IPS-20b (cell line): ENCODE measurements at regions not wholly inside any gene's neighbourhood (a gene's known extent, or its start where the extent isn't known, plus 50 kb on each side); places are given as distances from the start of the nearest gene placed in this dataset.
"Not testable (repeated sequence)": the region's sequence is repeated elsewhere in the genome, so short reads cannot be mapped to it uniquely, and the experiment has no call there.

Experiments used
- H3K27ac ChIP-seq: one replicate; pipeline ENCODE4 v1.5.1; 2013; ENCODE audit warnings: low read length
- H3K27me3 ChIP-seq: 2 replicates; pipeline ENCODE4 v1.6.1; 2013; ENCODE audit warnings: mild to moderate bottlenecking, low read length, inconsistent platforms; ENCODE audit not compliant: insufficient read depth
- H3K36me3 ChIP-seq: 2 replicates; pipeline ENCODE4 v1.6.1; 2013; ENCODE audit warnings: low read depth, mild to moderate bottlenecking, inconsistent platforms, low read length, moderate library complexity; ENCODE audit not compliant: insufficient read depth
- H3K4me1 ChIP-seq: 2 replicates; pipeline ENCODE4 v1.6.1; 2013; ENCODE audit warnings: mild to moderate bottlenecking, control low read depth, inconsistent platforms, low read length, moderate library complexity; ENCODE audit not compliant: insufficient read depth
- H3K4me3 ChIP-seq: 2 replicates; pipeline ENCODE4 v1.5.1; 2013; ENCODE audit warnings: mild to moderate bottlenecking, low read length, inconsistent platforms
- H3K9ac ChIP-seq: 2 replicates; pipeline ENCODE4 v1.6.1; 2013; ENCODE audit warnings: low read depth, mild to moderate bottlenecking, inconsistent platforms, low read length, moderate library complexity
- H3K9me3 ChIP-seq: 2 replicates; pipeline ENCODE4 v1.6.1; 2013; ENCODE audit warnings: mild to moderate bottlenecking, low read depth, low read length, inconsistent platforms; ENCODE audit not compliant: insufficient read depth

DNA sequence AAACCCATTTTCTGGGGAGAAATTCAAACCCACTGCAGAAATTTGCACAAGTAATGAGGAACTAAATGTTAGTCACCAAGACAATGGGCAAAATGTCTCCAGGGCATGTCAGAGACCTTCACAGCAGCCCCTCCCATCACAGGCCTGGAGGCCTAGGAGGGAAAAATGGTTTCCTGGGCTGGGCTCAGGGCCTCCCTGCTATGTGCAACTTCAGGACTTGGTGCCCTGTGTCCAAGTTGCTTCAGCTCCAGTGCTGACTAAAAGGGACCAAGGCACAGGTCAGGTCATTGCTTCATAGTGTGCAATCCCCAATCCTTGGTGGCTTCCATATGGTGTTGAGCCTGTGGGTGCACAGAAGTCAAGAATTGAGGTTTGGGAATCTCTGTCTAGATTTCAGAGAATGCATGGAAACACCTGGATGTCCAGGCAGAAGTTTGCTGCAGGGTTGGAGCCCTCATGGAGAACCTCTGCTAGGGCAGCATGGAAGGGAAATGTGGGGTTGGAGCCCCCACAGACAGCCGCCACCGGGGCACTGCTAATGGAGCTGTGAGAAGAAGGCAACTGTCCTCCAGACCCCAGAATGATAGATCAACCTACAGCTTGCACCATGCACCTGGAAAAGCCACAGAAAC is 358.2 kb upstream of the C1orf174 start:
- not testable (repeated sequence) for H3K36me3 ChIP-seq, H3K27me3 ChIP-seq, H3K4me3 ChIP-seq, H3K27ac ChIP-seq, H3K4me1 ChIP-seq, H3K9ac ChIP-seq
- H3K9me3 ChIP-seq, result peaks cover 47% of the 10 kb centered on the region

DNA sequence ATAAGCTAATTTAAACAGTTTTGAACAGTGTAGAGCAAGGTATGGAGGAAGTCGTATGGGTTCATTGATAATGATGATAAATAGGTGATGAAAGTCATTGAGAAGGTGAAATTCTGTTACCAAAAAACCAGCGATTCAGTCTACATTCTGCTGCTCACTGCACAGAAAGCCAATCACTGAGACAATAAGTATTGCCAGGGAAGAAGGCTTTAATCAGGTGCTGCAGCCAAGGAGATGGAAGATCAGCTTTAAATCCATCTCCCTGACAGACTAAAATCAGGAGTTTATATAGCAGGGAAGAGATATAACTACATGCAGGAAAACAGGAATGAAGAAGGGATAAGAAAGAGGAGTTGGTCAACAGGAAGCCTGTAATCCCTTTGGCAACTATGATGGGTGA is 361.3 kb upstream of the C1orf174 start:
- H3K9ac ChIP-seq, result no peak overlapping the region
- H3K27ac ChIP-seq, result no peak overlapping the region
- no peak overlapping the region for H3K4me3 ChIP-seq
- H3K9me3 ChIP-seq, result peaks cover 47% of the 10 kb centered on the region
- no peaks in the 10 kb centered on the region for H3K4me1 ChIP-seq
- no peaks in the 10 kb centered on the region for H3K27me3 ChIP-seq
- no peaks in the 10 kb centered on the region for H3K36me3 ChIP-seq

DNA sequence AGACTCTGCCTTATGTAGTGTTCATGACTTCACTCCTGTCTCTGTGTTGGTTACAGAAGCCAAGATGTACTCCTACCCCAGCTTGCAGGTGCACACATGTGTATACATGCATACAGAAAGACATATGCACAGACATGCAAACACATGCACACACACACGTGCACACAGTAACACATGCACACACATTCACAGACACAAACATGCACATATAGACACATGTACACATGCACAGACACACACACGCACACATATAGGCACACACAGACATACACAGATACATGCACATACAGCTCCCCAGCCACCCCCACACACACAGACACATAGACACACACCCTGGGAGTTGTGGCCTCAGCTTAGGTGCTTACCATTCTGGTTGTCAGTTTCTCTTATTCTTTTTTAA is 362.6 kb upstream of the C1orf174 start:
- no peaks in the 10 kb centered on the region for H3K4me1 ChIP-seq
- H3K9me3 ChIP-seq, result peaks cover 40% of the 10 kb centered on the region
- no peaks in the 10 kb centered on the region for H3K27me3 ChIP-seq
- no peak overlapping the region for H3K27ac ChIP-seq
- H3K9ac ChIP-seq, result no peak overlapping the region
- H3K36me3 ChIP-seq, result no peaks in the 10 kb centered on the region
- no peak overlapping the region for H3K4me3 ChIP-seq

DNA sequence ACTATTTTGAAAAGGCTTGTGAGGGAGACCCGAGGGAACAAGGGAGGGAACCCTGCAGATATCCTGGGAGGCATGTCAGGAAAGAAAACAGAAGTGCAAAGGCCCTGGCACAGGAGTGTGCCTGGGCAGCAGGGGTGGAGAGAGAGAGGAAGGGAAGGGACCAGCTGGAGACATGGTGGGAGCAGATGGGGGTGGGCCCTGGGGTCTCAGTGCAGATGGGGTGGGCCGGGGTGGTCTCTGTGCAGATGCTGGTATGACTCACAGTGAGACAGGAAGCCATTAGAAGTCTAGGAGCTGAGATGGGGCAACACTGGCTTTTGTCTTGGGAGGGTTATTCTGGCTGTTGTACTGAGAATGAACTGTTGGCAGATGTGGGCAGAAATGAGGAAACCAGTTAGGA is 363.6 kb upstream of the C1orf174 start:
- H3K4me1 ChIP-seq, result no peaks in the 10 kb centered on the region
- H3K9ac ChIP-seq, result no peak overlapping the region
- peaks cover 29% of the 10 kb centered on the region for H3K9me3 ChIP-seq
- H3K36me3 ChIP-seq, result no peaks in the 10 kb centered on the region
- no peaks in the 10 kb centered on the region for H3K27me3 ChIP-seq
- no peak overlapping the region for H3K4me3 ChIP-seq
- no peak overlapping the region for H3K27ac ChIP-seq

DNA sequence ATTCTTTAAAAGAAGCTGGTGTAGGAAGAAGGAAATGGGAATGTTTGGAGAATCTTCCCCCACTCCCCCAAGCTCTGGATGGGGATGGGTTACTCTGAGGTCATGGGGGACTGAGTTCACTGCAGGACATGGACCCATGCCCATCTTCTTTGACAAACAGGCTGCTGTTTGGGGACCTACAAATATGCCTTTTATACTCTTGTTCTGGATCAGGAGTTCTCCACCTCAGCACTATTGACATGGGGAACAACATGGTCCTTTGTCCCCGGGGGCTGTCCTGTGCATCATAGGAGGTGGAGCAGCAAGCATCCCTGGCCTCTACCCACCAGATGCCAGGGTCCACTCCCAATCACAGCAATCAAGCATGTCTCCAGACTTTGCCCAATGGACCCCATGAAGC is 365.8 kb upstream of the C1orf174 start:
- H3K27ac ChIP-seq, result no peak overlapping the region

DNA sequence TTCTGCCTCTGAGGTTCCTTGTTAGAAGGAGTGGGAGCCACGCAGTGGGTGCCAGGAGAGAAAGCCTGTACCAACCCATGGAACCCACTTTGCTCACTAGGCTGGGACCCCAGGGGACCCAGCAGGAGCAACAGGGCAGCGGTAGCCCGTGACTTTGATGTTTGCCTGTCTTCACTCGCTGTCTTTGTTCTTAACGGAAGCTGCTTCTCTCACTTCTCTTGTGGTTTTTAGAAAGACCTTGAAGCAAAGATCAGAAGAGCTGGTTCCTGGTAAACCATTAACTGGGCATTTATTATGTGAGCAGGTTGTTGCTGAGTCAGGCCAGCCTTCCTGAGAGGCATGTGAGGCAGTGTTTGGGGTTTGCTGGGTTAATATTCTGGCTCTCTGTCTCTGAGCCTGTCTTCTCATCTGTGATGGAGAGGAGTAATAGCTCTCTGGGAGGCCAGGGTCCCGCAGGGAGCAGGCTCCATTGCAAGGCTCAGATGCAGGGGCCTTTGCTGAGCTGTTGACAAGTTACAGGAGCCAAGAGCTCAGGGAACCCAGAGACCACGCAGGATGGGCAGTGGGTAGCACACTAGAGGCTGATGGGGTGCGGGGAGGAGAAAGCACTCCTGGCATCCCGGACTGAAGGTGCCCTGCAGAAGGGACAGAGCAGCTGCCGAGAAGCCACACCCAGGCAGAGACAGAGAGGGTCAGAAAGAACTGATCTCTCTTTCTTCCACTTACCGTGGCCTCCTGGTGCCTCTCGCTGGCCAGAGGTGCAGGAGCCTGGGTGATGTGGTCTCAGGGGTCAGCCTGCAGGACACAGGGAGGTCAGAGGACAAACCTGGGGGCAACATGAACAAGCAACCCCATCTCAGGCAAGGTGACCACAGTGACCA is 367.5 kb upstream of the C1orf174 start:
- Histone ChIP-seq H3K4me1 (no peaks in the 10 kb centered on the region; the same call in 1 of the 2 replicates), H3K36me3 (no peaks in the 10 kb centered on the region), H3K9me3 (no peaks in the 10 kb centered on the region), H3K4me3 (no peak overlapping the region), H3K27me3 (no peaks in the 10 kb centered on the region), H3K27ac (no peak overlapping the region), H3K9ac (no peak overlapping the region)

More for the DNA sequence above, 365.8 kb upstream of the C1orf174 start:
- Histone ChIP-seq H3K36me3 (no peaks in the 10 kb centered on the region), H3K27me3 (no peaks in the 10 kb centered on the region), H3K9me3 (peaks cover 10% of the 10 kb centered on the region; the same call in 1 of the 2 replicates), H3K9ac (no peak overlapping the region), H3K4me1 (no peaks in the 10 kb centered on the region; the same call in 1 of the 2 replicates), H3K4me3 (no peak overlapping the region)

DNA sequence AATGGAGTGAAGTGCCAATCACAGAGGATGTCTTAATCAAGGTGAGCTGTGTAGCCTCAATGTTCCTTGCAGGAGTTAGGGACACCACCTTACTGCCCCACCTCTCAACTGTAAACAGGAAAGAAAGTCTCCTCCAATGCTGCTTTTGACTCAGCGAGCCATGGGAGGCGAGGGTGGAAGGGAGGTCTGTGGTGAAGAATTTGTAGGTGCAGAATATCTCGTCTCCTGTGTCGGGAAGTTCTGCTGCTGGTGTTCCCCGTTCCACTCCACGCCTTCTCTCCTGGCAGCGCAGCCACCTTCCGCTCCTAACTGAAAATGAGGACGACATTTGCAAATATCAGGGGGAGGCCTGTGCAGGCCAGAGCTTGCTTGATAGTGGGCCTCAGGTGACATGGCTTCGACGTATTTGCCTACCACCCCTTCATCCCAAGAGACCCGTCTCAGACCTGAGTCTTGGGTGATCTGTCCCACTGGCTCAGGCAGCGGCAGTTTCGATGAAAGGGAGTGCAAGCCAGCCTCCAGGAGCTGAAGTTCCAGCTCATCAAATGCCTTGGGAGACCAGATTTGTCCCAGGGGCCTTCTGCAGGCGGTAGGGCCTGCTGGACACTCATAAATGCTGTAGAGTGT is 368.3 kb upstream of the C1orf174 start:
- no peak overlapping the region for H3K27ac ChIP-seq
- H3K36me3 ChIP-seq, result no peaks in the 10 kb centered on the region
- H3K4me1 ChIP-seq, result no peaks in the 10 kb centered on the region; the same call in 1 of the 2 replicates
- no peak overlapping the region for H3K4me3 ChIP-seq
- no peaks in the 10 kb centered on the region for H3K27me3 ChIP-seq
- H3K9ac ChIP-seq, result no peak overlapping the region
- no peaks in the 10 kb centered on the region for H3K9me3 ChIP-seq

DNA sequence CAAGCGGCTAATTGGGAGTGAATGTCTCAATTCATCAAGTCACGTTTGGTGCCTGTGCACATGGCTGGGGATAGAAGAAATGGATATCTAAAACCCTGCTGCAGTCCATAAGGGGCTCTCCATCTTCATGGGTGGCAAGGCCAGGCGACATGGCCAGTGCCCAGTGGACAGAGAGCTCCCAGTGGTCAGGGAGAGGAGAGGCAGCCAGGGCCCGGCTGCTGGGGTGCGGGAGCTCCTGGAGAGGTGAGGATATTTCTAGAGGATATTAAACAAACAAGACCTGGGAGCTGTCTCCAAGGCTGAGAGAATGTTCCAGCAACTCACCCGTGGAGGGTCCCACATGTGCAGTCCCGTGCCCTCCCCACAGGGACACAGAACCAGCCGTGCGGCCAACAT is 368.8 kb upstream of the C1orf174 start:
- no peak overlapping the region for H3K27ac ChIP-seq
- no peaks in the 10 kb centered on the region for H3K27me3 ChIP-seq
- no peak overlapping the region for H3K9ac ChIP-seq
- no peaks in the 10 kb centered on the region for H3K9me3 ChIP-seq
- no peaks in the 10 kb centered on the region; the same call in 1 of the 2 replicates for H3K4me1 ChIP-seq
- H3K36me3 ChIP-seq, result no peaks in the 10 kb centered on the region
- no peak overlapping the region for H3K4me3 ChIP-seq

DNA sequence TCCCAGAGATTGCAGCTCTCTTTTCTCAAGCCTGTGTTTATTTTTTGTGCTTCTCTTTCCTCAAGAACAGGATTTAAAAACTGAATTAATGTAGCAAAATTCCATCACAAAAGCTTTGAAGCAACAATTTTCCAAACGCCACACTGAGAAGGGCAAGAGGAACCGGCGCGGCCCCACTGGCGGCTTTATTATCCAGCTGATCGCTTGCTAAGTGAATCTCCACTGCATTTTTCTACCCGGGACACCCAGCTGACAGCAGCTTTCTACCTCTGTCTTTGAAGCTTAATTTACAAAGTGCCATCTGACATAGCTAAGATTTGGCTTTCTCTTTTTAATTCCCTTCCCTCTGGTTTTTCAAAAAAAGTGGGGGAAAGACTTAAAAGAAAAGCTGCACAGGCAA is 369.3 kb upstream of the C1orf174 start:
- Histone ChIP-seq H3K4me1 (no peaks in the 10 kb centered on the region; the same call in 1 of the 2 replicates), H3K27ac (no peak overlapping the region), H3K9me3 (no peaks in the 10 kb centered on the region)

DNA sequence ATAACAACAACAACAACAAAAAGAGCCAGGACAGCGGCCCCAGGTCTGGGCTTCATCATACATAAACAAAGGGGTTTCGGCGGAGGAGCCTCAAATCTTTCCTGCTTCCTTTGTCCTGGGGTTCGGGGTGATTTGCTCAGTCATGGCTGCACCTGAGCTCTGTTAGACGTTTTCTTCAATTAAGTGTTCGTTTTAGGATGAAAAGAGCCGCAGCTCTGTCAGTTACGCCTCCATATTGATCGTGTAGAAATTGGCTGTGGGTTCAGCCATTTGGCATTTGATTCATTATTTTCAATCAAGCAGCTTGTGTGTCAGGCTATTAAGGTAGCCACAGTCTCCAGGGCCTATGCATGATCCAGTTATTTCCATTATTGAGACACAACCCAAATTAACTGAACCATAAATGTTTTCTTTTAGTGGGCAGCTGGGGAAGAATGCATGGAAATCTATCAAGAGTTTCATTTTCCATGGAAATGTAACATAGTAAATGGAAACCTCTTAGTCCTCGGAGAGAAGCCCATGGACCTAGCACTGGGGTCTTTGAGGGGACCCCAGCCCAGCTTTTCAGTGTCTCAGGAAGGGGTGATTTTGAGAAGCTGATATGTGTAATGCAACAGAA is 370.0 kb upstream of the C1orf174 start:
- Histone ChIP-seq H3K27me3 (no peaks in the 10 kb centered on the region), H3K9ac (no peak overlapping the region), H3K27ac (no peak overlapping the region), H3K4me1 (no peaks in the 10 kb centered on the region; the same call in 1 of the 2 replicates), H3K4me3 (no peak overlapping the region), H3K9me3 (no peaks in the 10 kb centered on the region), H3K36me3 (no peaks in the 10 kb centered on the region)

More for the DNA sequence above, 369.3 kb upstream of the C1orf174 start:
- H3K9ac ChIP-seq, result no peak overlapping the region
- H3K4me3 ChIP-seq, result no peak overlapping the region
- H3K36me3 ChIP-seq, result no peaks in the 10 kb centered on the region
- H3K27me3 ChIP-seq, result no peaks in the 10 kb centered on the region

DNA sequence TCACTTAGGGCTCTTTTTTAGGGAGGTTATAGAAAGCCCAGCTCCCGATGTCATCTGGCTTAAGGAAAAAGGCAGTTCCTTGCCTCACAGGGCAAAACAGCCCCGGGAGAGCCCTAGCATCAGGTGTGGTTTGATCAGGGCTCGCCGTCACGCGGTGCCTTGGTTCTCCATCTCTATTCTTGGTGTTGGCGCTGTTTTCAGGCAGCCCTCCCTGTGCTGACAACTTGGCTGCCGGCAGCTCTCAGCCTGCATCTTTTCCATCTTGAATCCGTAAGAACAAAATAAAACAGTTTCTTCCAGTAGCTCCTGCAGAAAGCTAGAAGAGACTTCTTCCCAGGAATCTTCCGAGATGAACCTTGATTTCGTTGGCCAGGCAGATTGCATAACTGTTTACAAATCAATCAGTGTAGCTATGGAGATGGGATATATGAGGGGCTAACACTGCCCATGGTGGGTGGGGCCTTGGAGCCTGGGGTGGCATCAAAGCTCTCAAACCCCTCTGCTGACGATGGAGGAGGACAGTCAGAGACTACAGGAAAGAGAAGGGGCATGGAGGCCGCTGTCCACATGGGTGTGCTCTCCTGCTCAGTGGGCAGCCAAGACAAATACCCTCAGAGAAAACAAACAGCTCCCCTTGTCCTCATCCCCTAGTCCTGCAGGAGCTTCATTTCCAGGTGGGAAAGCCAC is 370.7 kb upstream of the C1orf174 start:
- H3K9ac ChIP-seq, result no peak overlapping the region
- H3K4me1 ChIP-seq, result no peaks in the 10 kb centered on the region; the same call in 1 of the 2 replicates
- no peak overlapping the region for H3K4me3 ChIP-seq
- H3K9me3 ChIP-seq, result no peaks in the 10 kb centered on the region
- no peak overlapping the region for H3K27ac ChIP-seq
- H3K27me3 ChIP-seq, result no peaks in the 10 kb centered on the region
- no peaks in the 10 kb centered on the region for H3K36me3 ChIP-seq
